Muscle of back (tissue), 3 donors: ENCODE measurements at regions not wholly inside any gene's neighbourhood (a gene's known extent, or its start where the extent isn't known, plus 50 kb on each side); places are given as distances from the start of the nearest gene placed in this dataset.

ENCODE experiments used
- DNase-seq, 3 donors: peaks; one replicate each; pipeline versions ENCODE4 v3.0.0 to v3.0.0-alpha.2; 2013

DNA sequence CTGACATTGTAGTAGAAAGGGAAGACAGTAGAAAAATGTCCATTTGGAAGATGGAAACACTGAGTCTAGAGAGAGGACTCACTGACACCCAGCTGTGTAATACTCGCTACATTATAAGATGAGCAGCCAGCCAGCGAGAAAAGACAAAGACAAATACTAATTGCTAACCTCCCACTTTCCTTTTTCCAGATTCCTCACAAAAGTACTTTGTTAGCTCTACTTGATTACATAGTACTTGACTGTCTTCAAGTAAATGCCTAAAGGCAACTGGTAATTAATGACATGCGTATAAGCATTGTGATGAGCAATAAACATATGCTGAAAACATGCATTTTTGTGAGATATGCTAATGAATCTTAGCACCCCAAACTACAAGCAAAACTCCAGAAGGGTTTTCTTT, 363.1 kb downstream of the GPAM start:
- no peak for DNase-seq

DNA sequence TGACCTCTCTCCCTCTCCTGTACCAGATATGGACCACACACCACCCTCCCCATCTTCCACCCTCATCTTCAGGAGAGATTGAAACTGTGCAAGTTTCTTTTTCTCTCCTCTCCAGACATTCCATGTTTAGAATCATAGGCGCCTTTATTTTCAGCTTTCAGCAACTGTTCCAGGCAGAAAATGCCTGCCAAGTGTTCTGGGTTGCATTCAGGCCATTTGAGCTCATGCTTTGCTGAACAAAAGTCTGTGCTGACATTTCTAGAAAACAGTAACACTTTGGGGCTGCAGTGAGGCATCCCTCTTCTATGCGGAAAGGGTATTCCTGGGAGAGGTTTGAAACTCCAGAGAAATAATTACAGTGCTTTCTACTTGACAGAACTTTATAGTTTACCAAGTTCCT, 361.7 kb downstream of the GPAM start:
- peak in 1 of 3 donors; percentile 45 for DNase-seq

DNA sequence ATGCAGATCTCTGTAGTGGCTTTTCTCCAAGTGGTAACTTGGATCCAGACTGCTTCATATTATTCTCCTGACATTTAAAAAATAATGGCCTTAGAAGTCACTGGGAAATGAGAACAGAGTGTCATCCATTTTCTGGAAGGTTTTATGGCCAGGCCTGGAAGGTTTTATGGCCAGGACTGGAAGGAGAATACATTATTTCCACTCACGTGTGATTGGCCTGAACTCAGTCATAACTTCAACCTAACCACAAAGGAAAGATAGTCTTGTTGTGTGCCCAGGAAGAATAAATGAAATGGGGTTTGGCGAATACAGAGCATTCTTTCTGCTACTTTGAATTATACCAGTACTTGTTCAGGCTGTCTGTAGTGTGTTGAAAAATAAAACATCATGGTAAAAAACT, 360.9 kb downstream of the GPAM start:
- DNase-seq = no peak

DNA sequence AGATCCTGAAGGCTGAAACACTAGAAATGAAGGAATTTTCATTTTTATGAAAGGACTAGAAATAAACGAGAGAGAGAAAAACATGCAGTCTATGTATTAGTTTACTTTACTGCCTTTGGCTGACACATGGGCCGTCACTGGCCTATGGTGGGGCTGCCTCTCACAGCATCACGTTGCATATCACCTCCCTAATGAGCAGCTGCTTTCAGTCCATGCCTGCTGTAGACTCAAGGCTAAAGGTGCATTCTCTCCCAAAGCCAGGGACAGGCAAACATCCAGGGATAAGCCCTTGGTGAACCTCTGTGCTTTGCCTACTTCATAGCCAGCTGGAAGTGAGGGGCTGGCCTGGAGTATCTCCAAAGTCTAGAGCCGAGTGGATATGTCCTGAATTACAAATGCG, 359.4 kb downstream of the GPAM start:
- DNase-seq = no peak

DNA sequence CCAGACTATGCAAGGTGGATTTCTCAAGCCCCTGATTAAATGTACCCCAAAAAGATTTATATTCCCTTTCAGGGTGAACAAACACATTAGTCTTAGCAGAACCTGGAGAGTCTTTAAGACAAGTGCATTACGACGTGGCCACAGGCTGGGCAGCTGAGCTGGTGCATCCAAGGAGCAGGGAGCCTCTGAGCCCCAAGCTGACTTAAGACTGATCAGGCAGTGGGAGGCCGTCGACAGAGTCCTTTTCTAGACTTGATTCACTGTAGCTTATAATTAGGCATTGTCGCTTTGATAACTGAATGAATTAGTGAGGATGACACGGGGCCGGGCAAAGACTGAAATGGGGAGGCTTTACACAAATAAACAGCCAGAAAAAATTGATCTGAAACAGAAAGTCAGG, 353.2 kb downstream of the GPAM start:
- DNase-seq = no peak

DNA sequence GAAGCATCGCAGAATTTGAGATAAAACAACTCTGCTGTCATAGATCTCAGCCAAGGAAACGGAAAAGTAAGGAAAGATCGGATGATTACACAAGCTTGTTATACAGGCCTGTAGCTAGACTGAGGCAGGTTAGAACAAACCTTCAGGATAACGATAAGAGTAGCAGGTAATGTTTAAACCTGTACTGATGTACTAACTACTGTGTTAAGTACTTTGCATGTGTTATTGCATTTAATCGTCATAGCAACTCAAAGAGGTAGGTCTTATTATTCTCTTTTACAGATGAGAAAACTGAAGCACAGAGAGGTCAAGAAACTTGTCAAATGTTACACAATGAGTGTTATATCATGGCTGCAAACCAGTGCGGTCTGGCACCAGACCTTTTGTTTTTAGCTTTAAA, 352.5 kb downstream of the GPAM start:
- DNase-seq = no peak

DNA sequence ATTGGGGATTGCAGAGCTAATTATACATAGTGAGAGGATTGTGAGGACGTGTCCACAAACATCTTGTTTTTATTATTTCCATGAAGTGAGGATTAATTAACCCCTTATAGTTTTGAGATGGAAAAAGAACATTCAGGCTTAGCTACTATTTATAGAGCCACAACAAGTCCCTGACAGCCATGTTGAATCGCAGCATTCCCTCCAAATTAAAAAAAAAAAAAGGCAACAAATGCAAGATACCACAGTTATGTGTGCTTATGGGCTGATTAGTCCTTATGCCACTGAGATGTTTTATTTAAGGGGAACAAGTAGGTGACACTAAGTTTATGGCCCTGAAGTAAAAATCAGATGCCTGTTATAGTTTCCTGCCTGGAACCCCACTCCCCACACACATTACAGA, 350.3 kb downstream of the GPAM start:
- DNase-seq = no peak

DNA sequence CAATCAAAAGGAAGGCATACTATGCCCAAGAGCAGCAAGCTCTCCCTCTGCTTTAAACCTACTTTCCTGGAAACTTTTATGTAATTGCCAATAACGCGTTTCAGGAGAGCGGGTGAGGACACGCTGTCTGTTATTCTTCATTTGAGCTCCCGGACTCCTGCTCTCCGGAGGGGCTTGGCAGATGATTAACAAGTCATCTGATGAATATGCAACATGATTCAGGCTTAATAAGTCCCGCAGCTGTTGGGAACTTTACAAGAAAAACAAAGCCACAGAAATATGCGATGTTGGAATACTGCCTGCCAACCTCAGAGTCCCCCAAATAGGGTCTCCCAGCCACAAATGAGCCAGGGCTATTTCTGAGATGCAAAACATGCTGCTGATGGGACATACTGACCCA, 348.0 kb downstream of the GPAM start:
- DNase-seq = peak; percentile 33 to 90 (median 77)

DNA sequence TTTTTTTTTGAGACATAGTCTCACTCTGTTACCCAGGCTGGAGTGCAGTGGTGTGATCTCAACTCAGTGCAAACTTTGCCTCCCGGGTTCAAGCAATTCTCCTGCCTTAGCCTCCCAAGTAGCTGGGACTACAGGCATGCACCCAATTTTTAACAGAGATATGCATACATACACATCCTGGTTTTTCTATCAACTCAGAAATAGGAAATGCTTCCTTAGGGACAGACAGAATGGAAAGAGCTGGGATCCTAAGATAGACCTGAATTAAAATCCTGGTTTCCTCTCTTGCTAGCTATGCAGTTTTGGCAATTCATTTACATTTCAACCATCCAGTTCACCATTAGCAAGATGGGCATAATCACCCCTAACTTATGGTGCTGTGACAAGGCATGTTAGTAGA, 347.5 kb downstream of the GPAM start:
- peak in 1 of 3 donors; percentile 52 for DNase-seq

DNA sequence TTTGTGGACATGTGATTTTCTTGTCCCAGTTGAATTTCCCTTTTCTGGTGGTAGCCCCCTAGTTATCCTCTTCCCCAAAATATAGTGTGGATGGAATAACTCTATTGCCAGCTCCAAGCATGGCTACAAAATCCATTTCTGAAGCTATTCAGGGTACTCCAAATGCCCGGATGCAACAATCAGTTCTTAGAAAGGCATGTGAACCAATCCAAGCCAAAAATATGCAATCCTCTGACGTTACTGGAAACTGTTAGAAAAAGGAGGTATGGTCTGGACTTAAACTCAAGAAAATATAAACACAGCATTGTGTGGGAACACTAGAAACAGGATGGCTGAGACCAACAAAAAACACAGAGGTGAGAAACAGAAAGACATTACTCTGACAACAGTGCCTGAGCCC, 347.0 kb downstream of the GPAM start:
- DNase-seq = no peak

DNA sequence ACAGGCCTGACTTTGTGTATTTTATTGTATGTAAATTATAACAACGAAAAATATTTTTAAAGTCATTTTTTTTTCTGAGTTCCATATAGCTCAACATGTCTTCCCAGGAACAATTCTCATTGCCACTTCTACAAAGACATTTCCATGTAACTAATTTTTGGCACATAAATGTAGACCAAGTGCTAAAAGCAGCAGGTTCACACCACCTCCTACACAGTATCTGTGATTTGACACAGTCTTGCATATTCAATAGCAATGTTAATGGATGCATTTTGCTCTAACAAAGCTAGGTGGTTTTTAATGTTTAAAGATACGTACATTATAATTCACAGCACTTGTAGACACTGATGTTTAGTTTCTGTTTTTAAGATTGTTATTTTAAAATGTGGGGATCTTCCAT, 346.5 kb downstream of the GPAM start:
- no peak for DNase-seq

DNA sequence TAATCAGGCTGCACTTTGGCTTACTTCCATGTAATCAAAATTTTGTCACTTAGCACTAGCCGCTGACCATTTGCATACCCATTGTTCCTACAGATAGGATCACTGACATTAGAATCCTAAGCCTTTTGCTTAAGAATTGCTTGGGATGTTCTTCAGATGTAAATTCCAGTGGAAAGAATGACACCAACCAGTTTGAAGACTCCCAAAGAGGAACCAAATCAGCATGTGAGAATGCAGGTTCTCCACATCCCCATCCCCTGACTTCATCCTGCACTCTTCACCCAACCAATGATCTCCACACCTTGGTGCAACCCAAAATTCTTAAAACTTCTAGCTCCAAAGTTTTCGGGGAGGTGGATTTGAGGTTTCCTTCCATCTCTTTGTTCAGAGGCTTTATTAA, 345.6 kb downstream of the GPAM start:
- no peak for DNase-seq

DNA sequence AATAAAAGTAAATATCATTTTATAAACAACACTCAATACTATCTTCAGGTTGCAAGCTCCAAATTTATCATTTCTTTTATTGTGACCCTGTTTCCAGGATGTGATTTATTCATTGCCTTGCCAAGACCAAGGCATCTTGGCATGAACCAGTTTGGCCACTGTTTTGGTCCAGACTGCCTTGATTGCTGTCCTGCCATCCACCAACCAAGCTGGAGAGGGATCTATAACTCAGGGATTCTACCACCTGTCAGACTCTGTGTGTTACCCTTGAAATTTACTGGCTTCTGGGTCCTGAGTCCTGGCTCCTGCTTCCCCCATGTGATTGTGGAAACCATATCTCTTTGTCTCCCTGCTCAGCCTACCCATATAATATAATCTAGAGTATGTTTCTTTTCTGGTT, 343.0 kb downstream of the GPAM start:
- DNase-seq = no peak

DNA sequence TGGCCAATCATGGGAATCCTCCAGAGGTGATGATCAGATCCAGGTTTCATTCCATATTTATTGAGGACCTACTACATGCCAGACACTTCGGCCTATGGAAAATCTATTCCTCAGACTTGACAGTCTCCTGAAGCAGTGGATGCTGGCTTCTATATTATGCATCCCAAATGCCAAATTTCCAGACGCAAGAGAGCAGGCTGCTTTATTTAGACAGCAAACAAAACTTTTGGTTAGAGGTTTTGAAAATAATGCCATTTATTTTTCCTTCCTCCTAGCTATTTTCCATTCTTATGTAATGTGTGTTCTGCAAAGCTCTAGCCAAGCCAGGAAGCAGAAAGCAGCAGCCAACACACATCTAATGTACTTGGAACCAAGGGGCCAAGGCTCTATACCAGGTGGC, 330.8 kb downstream of the GPAM start:
- DNase-seq = peak in 1 of 3 donors; percentile 37

DNA sequence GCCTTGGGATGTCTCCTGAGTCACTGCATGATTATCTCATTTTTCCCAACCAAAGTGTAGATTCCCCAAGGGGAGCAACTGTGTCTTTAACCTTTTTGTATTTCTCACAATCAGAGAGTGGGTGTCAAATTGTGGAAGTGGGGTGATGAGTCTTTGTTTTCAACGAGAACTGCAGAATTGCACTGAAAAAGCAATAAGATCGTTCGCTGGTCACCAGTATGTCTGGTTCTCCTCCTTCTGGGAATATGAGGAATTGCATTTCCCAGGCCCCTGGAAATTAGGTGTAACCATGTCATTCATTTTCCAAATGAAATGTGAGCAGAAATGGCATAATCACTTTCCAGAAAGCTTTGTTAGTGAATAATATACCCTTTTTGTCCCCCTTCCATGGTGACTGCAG, 326.9 kb downstream of the GPAM start:
- DNase-seq = peak in 2 of 3 donors; percentile 2 to 27

DNA sequence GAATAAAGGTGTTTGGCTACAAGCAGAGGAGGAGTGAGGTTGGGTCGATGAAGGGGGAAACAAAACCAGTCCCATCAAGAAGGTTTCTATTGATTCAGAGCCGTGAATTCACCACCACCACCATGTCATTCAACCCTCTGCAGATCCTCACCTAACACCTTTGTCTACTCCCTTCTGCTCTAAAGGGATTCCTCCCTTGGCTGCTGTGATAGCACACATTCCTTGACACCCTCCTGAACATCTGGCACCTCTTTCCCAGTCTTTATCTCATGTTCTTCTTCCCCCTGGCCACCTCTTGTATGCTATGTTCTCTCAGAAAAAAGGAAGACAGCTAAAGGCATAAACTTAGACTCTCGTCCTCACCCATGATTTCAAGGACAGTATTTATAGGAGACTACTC, 318.0 kb downstream of the GPAM start:
- DNase-seq = no peak

DNA sequence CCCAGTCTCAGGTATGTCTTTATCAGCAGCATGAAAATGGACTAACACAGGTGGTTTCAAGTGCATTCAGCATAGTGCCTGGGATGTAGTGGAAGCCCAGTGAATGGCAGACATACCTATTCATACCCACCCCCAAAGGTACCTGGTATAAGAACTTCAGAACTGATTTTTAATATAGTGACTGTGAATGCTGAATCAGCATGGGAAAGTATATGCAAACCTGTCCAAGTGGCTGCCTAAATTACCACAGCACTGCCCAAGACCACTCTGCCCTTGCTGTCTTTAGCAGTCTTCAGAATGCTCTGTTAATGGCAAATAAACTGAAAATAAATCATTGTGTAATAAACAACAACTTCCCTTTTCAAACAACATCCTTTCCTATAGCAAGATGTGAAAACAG, 312.1 kb downstream of the GPAM start:
- DNase-seq = no peak

DNA sequence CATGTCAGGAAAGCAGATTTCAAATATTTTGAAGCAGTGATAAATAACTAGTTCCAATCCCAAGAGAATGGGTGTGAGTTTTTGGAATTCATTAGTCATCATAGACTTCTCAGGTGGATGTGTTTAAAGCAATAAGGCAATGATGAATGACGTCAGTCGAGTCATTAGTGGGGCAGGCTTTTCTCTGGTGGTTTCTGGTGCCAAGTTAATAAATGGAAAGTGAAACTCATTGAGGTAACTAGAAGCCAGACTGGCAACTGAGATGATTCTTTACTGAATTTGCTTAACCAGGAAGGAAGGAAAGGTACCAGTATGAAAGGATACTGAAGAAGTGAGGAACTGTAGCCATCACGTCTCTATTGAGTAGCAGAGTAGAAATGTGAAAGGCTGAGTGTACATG, 311.0 kb downstream of the GPAM start:
- DNase-seq = no peak

DNA sequence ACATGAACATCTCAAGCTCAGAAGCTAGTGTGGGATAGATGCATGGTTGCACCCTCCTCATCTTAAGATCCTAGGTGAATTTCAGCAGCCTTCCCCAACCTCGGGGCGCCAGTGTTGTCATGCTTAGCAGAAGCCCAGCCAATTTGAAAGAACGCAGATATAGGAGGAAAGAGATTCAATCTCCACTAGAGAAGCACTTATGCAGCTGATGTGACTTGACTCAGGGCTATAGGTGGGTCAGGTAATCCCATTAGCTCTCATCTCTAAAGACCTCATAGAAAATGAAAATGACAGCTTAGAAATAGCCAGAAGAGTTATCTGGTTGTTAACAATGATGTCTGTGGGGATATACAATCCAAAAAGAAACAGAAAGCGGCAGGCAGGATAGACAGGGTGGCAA, 310.5 kb downstream of the GPAM start:
- DNase-seq = no peak

DNA sequence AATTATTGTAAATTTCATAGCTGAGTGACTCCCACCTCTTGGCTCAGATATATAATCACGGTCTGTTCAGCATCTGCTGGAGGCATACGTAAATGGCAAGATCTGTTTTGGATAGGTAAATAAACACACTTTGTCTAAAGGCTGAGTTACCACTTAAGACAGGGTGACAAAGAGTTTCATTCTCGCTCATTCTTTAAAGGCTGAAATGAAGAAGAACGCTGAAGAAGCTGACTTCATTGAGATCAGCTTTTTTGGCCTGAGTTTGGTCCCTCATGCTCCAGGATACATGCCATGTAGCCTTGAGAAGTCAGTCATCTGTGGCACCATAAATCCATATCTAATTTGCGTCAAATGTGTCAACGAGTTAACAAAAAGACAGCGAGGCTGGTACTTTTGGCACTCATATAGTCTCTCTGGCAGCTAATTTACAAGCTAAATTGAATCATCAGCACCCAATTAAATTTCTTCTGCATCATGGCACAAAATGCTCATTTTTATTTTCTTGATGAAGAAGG, 309.9 kb downstream of the GPAM start:
- DNase-seq = no peak

DNA sequence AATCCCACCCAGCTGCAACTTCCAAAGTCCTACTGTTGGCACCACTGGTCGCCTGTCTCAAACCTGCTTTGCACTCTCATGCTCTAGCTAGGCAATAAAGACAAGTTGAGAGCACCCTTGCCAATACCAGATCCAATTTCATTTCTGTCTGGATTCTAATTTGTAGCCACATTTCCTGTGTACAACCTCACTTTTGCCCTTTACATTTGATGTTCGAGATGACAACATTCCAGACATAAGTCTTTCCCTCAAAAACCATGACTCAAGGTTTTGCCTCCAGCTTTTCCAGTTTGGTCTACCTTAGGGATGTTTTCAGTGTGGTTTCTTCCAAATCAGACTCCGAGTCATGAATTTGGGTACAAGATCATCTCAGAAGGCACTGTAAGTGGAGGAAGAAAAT, 309.0 kb downstream of the GPAM start:
- peak in 1 of 3 donors; percentile 58 for DNase-seq

DNA sequence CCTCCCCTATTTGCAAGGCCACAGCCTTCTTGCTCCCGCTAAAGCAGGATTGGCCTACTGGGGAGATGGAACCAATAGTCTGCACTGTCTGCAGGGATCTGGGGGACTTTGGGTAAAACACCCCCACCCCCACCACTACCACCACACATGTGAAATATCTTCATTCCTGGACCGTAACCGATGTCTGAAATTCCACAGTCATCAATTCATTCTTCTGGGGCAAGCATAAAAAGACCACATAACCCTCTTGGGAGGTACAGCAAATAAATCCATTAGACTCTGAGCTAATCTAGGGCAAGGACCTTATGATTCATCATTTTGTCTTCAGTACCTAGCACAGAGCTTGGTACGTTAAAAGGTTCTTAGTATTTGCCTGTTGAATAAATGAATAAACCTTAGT, 307.8 kb downstream of the GPAM start:
- peak in 1 of 3 donors; percentile 52 for DNase-seq

DNA sequence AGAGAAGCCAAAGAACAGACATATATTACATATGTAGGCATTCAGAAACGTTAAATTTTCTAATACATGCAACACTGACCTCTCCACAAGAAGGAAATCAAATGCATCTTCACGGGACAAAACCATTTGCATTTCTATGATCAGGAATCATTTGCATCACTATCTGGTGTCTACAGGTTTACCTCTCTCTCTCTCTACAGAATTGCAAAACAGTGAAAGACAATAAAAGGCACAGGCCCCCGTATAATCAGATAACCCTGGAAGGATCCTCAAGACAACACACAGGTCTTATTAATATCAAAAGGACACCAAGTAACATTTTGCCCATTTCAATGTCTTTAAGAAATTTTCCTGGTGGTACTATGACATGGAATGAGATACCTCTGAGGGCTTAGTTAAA, 306.3 kb downstream of the GPAM start:
- DNase-seq = no peak

DNA sequence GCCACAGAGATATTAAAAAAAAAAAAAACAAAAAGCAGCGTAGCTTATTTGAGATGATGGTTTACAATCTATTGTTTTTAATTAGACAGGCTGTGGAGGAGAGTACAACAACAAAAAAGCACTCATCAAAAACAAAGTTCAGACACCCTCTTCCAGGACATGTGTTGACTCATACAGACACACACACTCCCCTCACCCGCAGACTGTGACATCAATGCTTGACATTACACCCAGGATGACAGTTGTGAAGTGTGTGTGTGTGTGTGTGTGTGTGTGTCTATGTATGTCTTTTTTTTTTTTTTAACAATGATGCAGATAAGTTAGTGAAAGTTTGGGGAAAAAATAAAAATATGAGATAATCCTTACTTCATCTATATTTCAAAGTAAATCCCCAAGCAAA, 303.6 kb downstream of the GPAM start:
- peak in 1 of 3 donors; percentile 3 for DNase-seq

DNA sequence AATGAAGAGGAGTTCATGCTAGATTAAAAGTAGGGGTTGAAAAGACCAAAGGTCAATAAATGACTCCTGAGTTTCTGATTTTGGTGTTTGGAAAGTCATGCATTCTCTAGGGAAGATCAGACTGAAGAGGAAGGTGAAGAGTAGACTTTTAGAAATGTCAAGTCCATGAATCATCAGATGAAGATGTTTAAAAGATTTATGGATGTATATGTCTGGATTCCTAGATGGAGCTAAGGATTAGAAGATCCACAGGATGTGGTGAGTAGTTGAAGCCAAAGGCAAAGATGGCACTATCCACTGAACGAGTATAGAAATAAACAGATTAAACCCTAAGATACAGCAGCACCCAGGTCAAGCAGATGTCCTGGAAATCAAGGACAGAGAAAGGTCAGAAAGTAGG, 298.5 kb downstream of the GPAM start:
- no peak for DNase-seq
